GM06990 (cell line): ENCODE measurements at regions not wholly inside any gene's neighbourhood (a gene's known extent, or its start where the extent isn't known, plus 50 kb on each side); places are given as distances from the start of the nearest gene placed in this dataset.

ENCODE experiments used
- DNase-seq: peaks from one replicate; pipeline ENCODE4 v3.0.0-alpha.2; 2011; ENCODE audit not compliant: insufficient read length; ENCODE audit errors: extremely low read depth
- H3K27me3 ChIP-seq: replicated peaks from 2 replicates; pipeline ENCODE4 v1.6.0; 2011; ENCODE audit warnings: low read length; ENCODE audit not compliant: control insufficient read depth, insufficient read depth
- H3K36me3 ChIP-seq: 2 replicates; pipeline ENCODE4 v1.5.1; 2011; ENCODE audit warnings: low read length; ENCODE audit not compliant: control insufficient read depth, insufficient read depth
- H3K4me3 ChIP-seq: replicated peaks from 2 replicates; pipeline ENCODE4 v1.5.1; 2011; ENCODE audit warnings: low read depth, mild to moderate bottlenecking, control low read depth, low read length
- CTCF ChIP-seq: IDR thresholded peaks from 2 replicates; pipeline ENCODE4 v1.5.1; 2011; ENCODE audit warnings: low read length, control low read depth, mild to moderate bottlenecking, inconsistent platforms; ENCODE audit not compliant: insufficient read depth, poor library complexity, severe bottlenecking

GRCh38 chr2:12421046-12421445 is 295.7 kb upstream of the TRIB2 start:
- no peak for DNase-seq
- Histone ChIP-seq H3K4me3 (no peak overlapping the region), H3K27me3 (no peaks in the 10 kb centered on the region), H3K36me3 (no peaks in the 10 kb centered on the region)
- TF ChIP-seq CTCF = no peak

- H3K36me3 ChIP-seq = no peaks in the 10 kb centered on the region
- H3K27me3 ChIP-seq = no peaks in the 10 kb centered on the region
- TF ChIP-seq CTCF = no peak
- no peak overlapping the region for H3K4me3 ChIP-seq
- DNase-seq = no peak
Measured at GRCh38 chr2:12424219-12424618, 292.5 kb upstream of the TRIB2 start.

- Histone ChIP-seq H3K36me3 (no peaks in the 10 kb centered on the region), H3K27me3 (no peaks in the 10 kb centered on the region), H3K4me3 (no peak overlapping the region)
- TF ChIP-seq CTCF = no peak
- DNase-seq = no peak
Measured at GRCh38 chr2:12424809-12425208, 291.9 kb upstream of the TRIB2 start.

GRCh38 chr2:12428324-12428723 is 288.4 kb upstream of the TRIB2 start:
- no peaks in the 10 kb centered on the region for H3K36me3 ChIP-seq
- no peaks in the 10 kb centered on the region for H3K27me3 ChIP-seq
- DNase-seq = no peak
- H3K4me3 ChIP-seq = no peak overlapping the region
- no peak for TF ChIP-seq CTCF

GRCh38 chr2:12428786-12429185 is 287.9 kb upstream of the TRIB2 start:
- Histone ChIP-seq H3K27me3 (no peaks in the 10 kb centered on the region), H3K36me3 (no peaks in the 10 kb centered on the region), H3K4me3 (no peak overlapping the region)
- DNase-seq = no peak
- no peak for TF ChIP-seq CTCF

DNA sequence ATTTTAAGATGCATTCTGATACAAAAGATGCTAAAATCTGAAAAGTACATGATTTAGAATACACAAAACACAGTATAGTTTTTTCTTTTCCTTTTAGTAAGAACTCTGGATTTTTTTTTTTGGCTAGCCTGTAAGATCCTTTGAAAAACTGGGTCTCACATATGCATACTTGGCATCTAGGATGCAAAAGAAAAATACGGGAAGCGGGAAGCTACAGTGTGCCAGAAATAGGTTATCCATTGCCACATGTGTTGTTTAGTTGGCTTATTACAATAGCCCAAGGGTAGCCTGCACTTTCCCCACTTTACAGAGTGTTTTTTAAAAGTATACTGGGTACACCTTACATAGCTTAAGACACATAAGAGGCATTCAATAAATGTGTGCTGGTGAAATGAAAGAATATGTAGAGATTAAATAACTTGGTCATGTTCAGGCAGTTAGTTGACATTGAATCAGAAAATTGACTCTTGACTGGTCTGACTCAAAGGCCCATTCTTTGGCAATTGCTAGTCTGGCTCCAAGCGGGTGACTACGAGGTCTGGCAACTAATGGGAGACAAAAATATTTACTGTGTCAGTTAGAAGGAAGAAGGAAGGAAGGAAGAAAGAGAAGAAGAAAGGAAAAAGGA is 286.8 kb upstream of the TRIB2 start:
- H3K4me3 ChIP-seq = no peak overlapping the region
- H3K36me3 ChIP-seq = no peaks in the 10 kb centered on the region
- H3K27me3 ChIP-seq = no peaks in the 10 kb centered on the region
- no peak for DNase-seq
- no peak for TF ChIP-seq CTCF
